Cardiac muscle cell (in vitro differentiated cells and primary cell): ENCODE measurements at regions not wholly inside any gene's neighbourhood (a gene's known extent, or its start where the extent isn't known, plus 50 kb on each side); places are given as distances from the start of the nearest gene placed in this dataset.
"Not testable (repeated sequence)": the region's sequence is repeated elsewhere in the genome, so short reads cannot be mapped to it uniquely, and the experiment has no call there.

ENCODE experiments used
- DNase-seq, 2 donors: peaks; one replicate each; pipeline versions ENCODE4 v3.0.0 to v3.0.0-alpha.2; 2010 to 2017; ENCODE audit warnings: low read depth in 1 of 2, low spot score in 1 of 2
- H3K27ac ChIP-seq: fragments of 200-600 bp; sonication (generic); 2 replicates; pipeline ENCODE4 v1.5.1; 2016
- H3K27me3 ChIP-seq: fragments of 200-600 bp; sonication (generic); 2 replicates; pipeline ENCODE4 v1.6.0; 2016; ENCODE audit warnings: control low read depth
- H3K36me3 ChIP-seq: fragments of 200-600 bp; sonication (generic); 2 replicates; pipeline ENCODE4 v1.5.1; 2016; ENCODE audit warnings: control low read depth
- H3K4me1 ChIP-seq: fragments of 200-600 bp; sonication (generic); 2 replicates; pipeline ENCODE4 v1.8.1; 2017; ENCODE audit warnings: low read depth, mild to moderate bottlenecking, mixed run types
- H3K4me3 ChIP-seq: fragments of 200-600 bp; sonication (generic); 2 replicates; pipeline ENCODE4 v1.5.1; 2016; ENCODE audit warnings: mild to moderate bottlenecking
- H3K9me3 ChIP-seq: fragments of 200-600 bp; sonication (generic); 2 replicates; pipeline ENCODE4 v1.5.1; 2017; ENCODE audit warnings: low read depth, mild to moderate bottlenecking, control low read depth
- TF ChIP-seq, protein P1 (sequence below): IDR thresholded peaks from 2 replicates; pipeline ENCODE4 v1.5.1; 2012; ENCODE audit warnings: low read depth, mild to moderate bottlenecking, low read length

GRCh38 chr5:53733853-53734252 lies 173.4 kb downstream of the NDUFS4 start:
- DNase-seq, result no peak
- Histone ChIP-seq H3K4me1 (no peaks in the 10 kb centered on the region), H3K9me3 (no peaks in the 10 kb centered on the region), H3K36me3 (no peaks in the 10 kb centered on the region), H3K27me3 (no peaks in the 10 kb centered on the region), H3K4me3 (no peak overlapping the region), H3K27ac (no peak overlapping the region)
- TF ChIP-seq, protein P1, sequence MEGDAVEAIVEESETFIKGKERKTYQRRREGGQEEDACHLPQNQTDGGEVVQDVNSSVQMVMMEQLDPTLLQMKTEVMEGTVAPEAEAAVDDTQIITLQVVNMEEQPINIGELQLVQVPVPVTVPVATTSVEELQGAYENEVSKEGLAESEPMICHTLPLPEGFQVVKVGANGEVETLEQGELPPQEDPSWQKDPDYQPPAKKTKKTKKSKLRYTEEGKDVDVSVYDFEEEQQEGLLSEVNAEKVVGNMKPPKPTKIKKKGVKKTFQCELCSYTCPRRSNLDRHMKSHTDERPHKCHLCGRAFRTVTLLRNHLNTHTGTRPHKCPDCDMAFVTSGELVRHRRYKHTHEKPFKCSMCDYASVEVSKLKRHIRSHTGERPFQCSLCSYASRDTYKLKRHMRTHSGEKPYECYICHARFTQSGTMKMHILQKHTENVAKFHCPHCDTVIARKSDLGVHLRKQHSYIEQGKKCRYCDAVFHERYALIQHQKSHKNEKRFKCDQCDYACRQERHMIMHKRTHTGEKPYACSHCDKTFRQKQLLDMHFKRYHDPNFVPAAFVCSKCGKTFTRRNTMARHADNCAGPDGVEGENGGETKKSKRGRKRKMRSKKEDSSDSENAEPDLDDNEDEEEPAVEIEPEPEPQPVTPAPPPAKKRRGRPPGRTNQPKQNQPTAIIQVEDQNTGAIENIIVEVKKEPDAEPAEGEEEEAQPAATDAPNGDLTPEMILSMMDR, result no peak

DNA sequence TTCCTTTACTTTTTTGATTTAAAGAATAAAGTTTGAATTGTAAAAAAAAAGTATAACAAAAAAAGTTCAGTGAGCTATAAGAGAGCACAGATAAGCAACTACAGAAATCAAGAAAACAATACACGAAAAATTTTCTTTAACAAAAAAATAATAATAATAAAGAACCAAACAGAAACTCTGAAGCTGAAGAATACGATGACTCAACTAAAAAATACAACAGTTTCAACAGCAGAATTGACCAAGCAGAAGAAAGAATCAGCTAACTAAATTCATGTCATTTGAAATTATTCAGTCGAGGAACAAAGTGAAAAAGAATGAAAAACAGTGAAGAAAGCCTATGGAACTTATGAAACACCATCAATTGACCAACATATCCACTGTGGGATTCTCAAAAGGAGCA lies 177.7 kb downstream of the NDUFS4 start:
- H3K9me3 ChIP-seq, result no peaks in the 10 kb centered on the region
- no peak overlapping the region for H3K4me3 ChIP-seq
- TF ChIP-seq, protein P1, result no peak

GRCh38 chr5:53739111-53739510 lies 178.7 kb downstream of the NDUFS4 start:
- Histone ChIP-seq H3K27ac (no peak overlapping the region), H3K36me3 (no peaks in the 10 kb centered on the region), H3K27me3 (no peaks in the 10 kb centered on the region), H3K4me3 (no peak overlapping the region), H3K9me3 (no peaks in the 10 kb centered on the region), H3K4me1 (no peaks in the 10 kb centered on the region)
- DNase-seq, result no peak
- TF ChIP-seq, protein P1, result no peak

More for the DNA sequence above, 177.7 kb downstream of the NDUFS4 start:
- no peaks in the 10 kb centered on the region for H3K4me1 ChIP-seq
- no peaks in the 10 kb centered on the region for H3K36me3 ChIP-seq
- H3K27ac ChIP-seq, result no peak overlapping the region
- no peak for DNase-seq
- no peaks in the 10 kb centered on the region for H3K27me3 ChIP-seq

DNA sequence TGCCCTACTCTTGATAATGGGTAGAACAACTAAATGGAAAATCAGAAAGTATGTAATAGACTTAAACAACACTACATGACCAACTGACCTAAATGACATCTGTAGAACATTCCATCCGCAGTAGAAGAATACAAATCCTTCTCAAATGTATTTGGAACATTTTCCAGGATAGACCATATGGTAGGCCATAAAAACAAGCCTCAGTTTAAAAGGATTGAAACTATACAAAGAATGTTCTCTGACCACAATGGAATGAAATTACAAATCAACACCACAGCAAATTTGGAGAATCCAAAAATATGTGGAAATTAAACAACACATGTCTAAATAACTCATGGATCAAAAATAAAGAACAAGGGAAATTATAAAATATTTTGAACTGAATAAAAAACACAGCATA lies 189.2 kb downstream of the NDUFS4 start:
- Histone ChIP-seq H3K9me3 (no peaks in the 10 kb centered on the region), H3K27me3 (no peaks in the 10 kb centered on the region), H3K4me1 (peaks cover 2% of the 10 kb centered on the region), H3K36me3 (no peaks in the 10 kb centered on the region), H3K27ac (no peak overlapping the region), H3K4me3 (no peak overlapping the region)
- DNase-seq, result peak in 1 of 2 donors; percentile 5
- TF ChIP-seq, protein P1, result no peak

DNA sequence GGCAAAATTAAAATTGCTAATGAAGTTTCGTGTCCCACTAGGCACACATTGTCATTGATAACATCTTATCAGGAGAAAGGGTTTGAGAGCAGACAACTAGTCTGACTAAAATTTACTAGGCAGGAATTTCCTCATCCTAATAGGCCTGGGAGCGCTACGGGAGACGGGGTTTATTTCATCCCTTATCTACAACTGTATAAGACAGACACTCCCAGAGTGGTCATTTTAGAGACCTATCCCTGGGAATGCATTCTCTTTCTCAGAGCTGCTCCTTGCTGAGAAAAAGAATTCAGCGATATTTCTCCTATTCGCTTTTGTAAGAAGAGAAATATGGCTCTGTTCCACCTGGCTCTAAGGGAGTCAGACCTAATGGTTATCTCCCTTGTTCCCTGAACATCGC lies 191.8 kb downstream of the NDUFS4 start:
- H3K36me3 ChIP-seq, H3K9me3 ChIP-seq, H3K4me1 ChIP-seq, DNase-seq, H3K27me3 ChIP-seq, H3K27ac ChIP-seq, H3K4me3 ChIP-seq: not testable (repeated sequence)

- Histone ChIP-seq H3K27me3 (no peaks in the 10 kb centered on the region), H3K9me3 (no peaks in the 10 kb centered on the region), H3K36me3 (no peaks in the 10 kb centered on the region), H3K4me1 (no peaks in the 10 kb centered on the region), H3K4me3 (no peak overlapping the region), H3K27ac (no peak overlapping the region)
- TF ChIP-seq, protein P1, result no peak
- no peak for DNase-seq
Measured at GRCh38 chr5:53766673-53767072, 206.2 kb downstream of the NDUFS4 start.
